ENCODE measurements at regions not wholly inside any gene's neighbourhood (a gene's known extent, or its start where the extent isn't known, plus 50 kb on each side); places are given as distances from the start of the nearest gene placed in this dataset.
"Not testable (repeated sequence)": the region's sequence is repeated elsewhere in the genome, so short reads cannot be mapped to it uniquely, and the experiment has no call there.

- Histone ChIP-seq H3K9me3 (peaks cover 0 to 2% (median 0%) of the 10 kb centered on the region in 11 donors), H3K4me1 (no peaks in the 10 kb centered on the region), H3K4me3 (no peak overlapping the region), H3K27ac (no peak overlapping the region), H3K36me3 (no peaks in the 10 kb centered on the region), H3K27me3 (no peaks in the 10 kb centered on the region)
- TF ChIP-seq CTCF (IDR thresholded peaks at IDR 0.05): no peak
- intact Hi-C loops (cut with DNase I): no loop called here
- ATAC-seq (no peak), DNase-seq (no peak)
- WGBS, 2 donors: 61 to 79% methylated on average over 3 of the region's 3 CpGs
These were observed 624.7 kb upstream of the ACO1 start for GRCh38 chr9:31759703-31760102.

GRCh38 chr9:31774021-31774420, 610.4 kb upstream of the ACO1 start:
- intact Hi-C loops (cut with DNase I): loop anchor here in 1 of 10 donors (10.0 kb wide), 1 partner anchor 59 kb away; no protein-coding TSS in a partner anchor
- H3K4me1 ChIP-seq, H3K27me3 ChIP-seq, H3K27ac ChIP-seq, ATAC-seq, H3K4me3 ChIP-seq, H3K36me3 ChIP-seq, DNase-seq: not testable (repeated sequence)
- 60 to 84% methylated on average over 3 of the region's 3 CpGs for WGBS, 2 donors
- peaks cover 0 to 42% (median 9%) of the 10 kb centered on the region in 11 donors for H3K9me3 ChIP-seq

- intact Hi-C loops (cut with DNase I): loop anchor here in 1 of 10 donors (10.0 kb wide), 1 partner anchor 60 kb away; no protein-coding TSS in a partner anchor
- Histone ChIP-seq H3K9me3 (peaks cover 0 to 44% (median 9%) of the 10 kb centered on the region in 11 donors), H3K27me3 (no peaks in the 10 kb centered on the region), H3K4me3 (no peak overlapping the region), H3K4me1 (no peaks in the 10 kb centered on the region), H3K27ac (no peak overlapping the region), H3K36me3 (no peaks in the 10 kb centered on the region)
- DNase-seq (no peak), ATAC-seq (no peak)
- 88 to 90% methylated on average over 2 of the region's 2 CpGs for WGBS, 2 donors
- TF ChIP-seq CTCF (IDR thresholded peaks at IDR 0.05): no peak
These were observed 609.9 kb upstream of the ACO1 start for GRCh38 chr9:31774571-31774970.

- ATAC-seq (no peak), DNase-seq (no peak)
- Histone ChIP-seq H3K27me3 (no peaks in the 10 kb centered on the region), H3K36me3 (no peaks in the 10 kb centered on the region), H3K4me1 (no peaks in the 10 kb centered on the region), H3K27ac (no peak overlapping the region), H3K4me3 (no peak overlapping the region), H3K9me3 (peaks cover 0 to 44% (median 9%) of the 10 kb centered on the region in 11 donors)
- intact Hi-C loops (cut with DNase I): loop anchor here in 1 of 10 donors (10.0 kb wide), 1 partner anchor 62 kb away; no protein-coding TSS in a partner anchor
- 39 to 60% methylated on average over 3 of the region's 3 CpGs for WGBS, 2 donors
- TF ChIP-seq CTCF (IDR thresholded peaks at IDR 0.05): no peak
These were observed 608.0 kb upstream of the ACO1 start for GRCh38 chr9:31776471-31776870.

GRCh38 chr9:31783491-31783890, 601.0 kb upstream of the ACO1 start:
- no peak for TF ChIP-seq CTCF (IDR thresholded peaks at IDR 0.05)
- H3K4me3 ChIP-seq: no peak overlapping the region
- ATAC-seq (no peak), DNase-seq (no peak)
- peaks cover 0 to 39% (median 6%) of the 10 kb centered on the region in 11 donors for H3K9me3 ChIP-seq
- no peaks in the 10 kb centered on the region for H3K4me1 ChIP-seq
- 51 to 54% methylated on average over 2 of the region's 2 CpGs for WGBS, 2 donors
- H3K36me3 ChIP-seq: no peaks in the 10 kb centered on the region
- intact Hi-C loops (cut with DNase I): loop anchor here in 1 of 10 donors (5.0 kb wide), 1 partner anchor 44 kb away; no protein-coding TSS in a partner anchor
- H3K27ac ChIP-seq: no peak overlapping the region
- no peaks in the 10 kb centered on the region for H3K27me3 ChIP-seq
